Activated CD4-positive, alpha-beta T cell treated with anti-CD3 and anti-CD28 coated beads, Interleukin-2, amount 10 ng/mL, durations not matched to agents 7 days and 5 days (primary cell): ENCODE measurements at regions not wholly inside any gene's neighbourhood (a gene's known extent, or its start where the extent isn't known, plus 50 kb on each side); places are given as distances from the start of the nearest gene placed in this dataset.
A peak's percentile ranks its signal among the peaks of the same experiment; 100 is the strongest.
"Not testable (repeated sequence)": the region's sequence is repeated elsewhere in the genome, so short reads cannot be mapped to it uniquely, and the experiment has no call there.

Experiments
- CTCF ChIA-PET: fragments of 350-600 bp; sonication (Branson Sonifier 250); formaldehyde crosslinking; loops from one replicate; lab custom pipeline; 2021; ENCODE audit warnings: antibody characterized with exemption; lab: Charles Lee
- POLR2A ChIA-PET: fragments of 350-600 bp; sonication (Branson Sonifier 250); formaldehyde crosslinking; loops from one replicate; lab custom pipeline; 2021; ENCODE audit warnings: antibody characterized with exemption; lab: Charles Lee
- DNase-seq: peaks from one replicate; pipeline ENCODE4 v3.0.0-alpha.2; 2020
- H3K27ac Mint-ChIP-seq: one replicate; pipeline ENCODE4 v1.8.0; 2021; ENCODE audit warnings: mild to moderate bottlenecking, moderate library complexity, mixed read lengths
- H3K27me3 Mint-ChIP-seq: one replicate; pipeline ENCODE4 v1.8.0; 2021; ENCODE audit warnings: mixed read lengths
- H3K36me3 Mint-ChIP-seq: one replicate; pipeline ENCODE4 v1.8.0; 2021; ENCODE audit warnings: low read depth, mixed read lengths
- H3K4me1 Mint-ChIP-seq: one replicate; pipeline ENCODE4 v1.8.0; 2021; ENCODE audit warnings: mixed read lengths
- H3K4me3 Mint-ChIP-seq: one replicate; pipeline ENCODE4 v1.8.0; 2021; ENCODE audit warnings: mild to moderate bottlenecking, moderate library complexity, mixed read lengths
- H3K9me3 Mint-ChIP-seq: one replicate; pipeline ENCODE4 v1.8.0; 2021; ENCODE audit warnings: mixed read lengths

GRCh38 chr5:40223884-40224402, 455.8 kb upstream of the PTGER4 start:
- H3K27ac Mint-ChIP-seq = peak overlapping the region; percentile 32
- H3K27me3 Mint-ChIP-seq = no peaks in the 10 kb centered on the region
- H3K9me3 Mint-ChIP-seq = peaks cover 16% of the 10 kb centered on the region
- DNase-seq = peak; percentile 14
- H3K4me1 Mint-ChIP-seq = peaks cover 27% of the 10 kb centered on the region
- H3K4me3 Mint-ChIP-seq = peak overlapping the region; percentile 0
- H3K36me3 Mint-ChIP-seq = peaks cover 2% of the 10 kb centered on the region
- POLR2A ChIA-PET = no interaction called here
- CTCF ChIA-PET = interaction anchor here (1.0 to 2.2 kb wide), 3 partner anchors 13 to 16 kb away, joined by 3 to 5 read pairs (median 4); no protein-coding TSS in a partner anchor

- H3K27me3 Mint-ChIP-seq = no peaks in the 10 kb centered on the region
- CTCF ChIA-PET = no interaction called here
- peaks cover 33% of the 10 kb centered on the region for H3K4me1 Mint-ChIP-seq
- H3K4me3 Mint-ChIP-seq = no peak overlapping the region
- POLR2A ChIA-PET = no interaction called here
- H3K9me3 Mint-ChIP-seq = peaks cover 32% of the 10 kb centered on the region
- no peak overlapping the region for H3K27ac Mint-ChIP-seq
- DNase-seq = no peak
- H3K36me3 Mint-ChIP-seq = peaks cover 6% of the 10 kb centered on the region
Measured at GRCh38 chr5:40221796-40222195, 457.9 kb upstream of the PTGER4 start.

- Mint-ChIP-seq H3K27ac (peak overlapping the region; percentile 54), H3K9me3 (peaks cover 32% of the 10 kb centered on the region), H3K4me3 (no peak overlapping the region), H3K27me3 (no peaks in the 10 kb centered on the region), H3K4me1 (peaks cover 33% of the 10 kb centered on the region), H3K36me3 (peaks cover 6% of the 10 kb centered on the region)
- CTCF ChIA-PET = no interaction called here
- POLR2A ChIA-PET = no interaction called here
- no peak for DNase-seq
Measured at GRCh38 chr5:40221255-40221654, 458.5 kb upstream of the PTGER4 start.

- no peak overlapping the region for H3K27ac Mint-ChIP-seq
- no peak overlapping the region for H3K4me3 Mint-ChIP-seq
- ChIA-PET CTCF (no interaction called here), POLR2A (no interaction called here)
- no peak for DNase-seq
- peaks cover 32% of the 10 kb centered on the region for H3K9me3 Mint-ChIP-seq
- H3K27me3 Mint-ChIP-seq = no peaks in the 10 kb centered on the region
- peaks cover 28% of the 10 kb centered on the region for H3K4me1 Mint-ChIP-seq
- peaks cover 6% of the 10 kb centered on the region for H3K36me3 Mint-ChIP-seq
Measured at GRCh38 chr5:40220260-40220659, 459.5 kb upstream of the PTGER4 start.

GRCh38 chr5:40217553-40217952, 462.2 kb upstream of the PTGER4 start:
- ChIA-PET CTCF (no interaction called here), POLR2A (no interaction called here)
- Mint-ChIP-seq H3K27me3 (no peaks in the 10 kb centered on the region), H3K4me3 (no peak overlapping the region), H3K36me3 (peaks cover 6% of the 10 kb centered on the region), H3K9me3 (peaks cover 32% of the 10 kb centered on the region), H3K4me1 (peaks cover 14% of the 10 kb centered on the region), H3K27ac (no peak overlapping the region)
- DNase-seq = no peak

- CTCF ChIA-PET = interaction anchor here (0.7 to 1.4 kb wide), 4 partner anchors 9 to 151 kb away, joined by 3 to 5 read pairs (median 4); no protein-coding TSS in a partner anchor
- H3K9me3 Mint-ChIP-seq = peaks cover 8% of the 10 kb centered on the region
- DNase-seq = no peak
- H3K27me3 Mint-ChIP-seq = no peaks in the 10 kb centered on the region
- H3K4me1 Mint-ChIP-seq = peaks cover 2% of the 10 kb centered on the region
- H3K36me3 Mint-ChIP-seq = peaks cover 5% of the 10 kb centered on the region
- no peak overlapping the region for H3K4me3 Mint-ChIP-seq
- H3K27ac Mint-ChIP-seq = no peak overlapping the region
- POLR2A ChIA-PET = no interaction called here
Measured at GRCh38 chr5:40210694-40211093, 469.0 kb upstream of the PTGER4 start.

GRCh38 chr5:40206030-40206429, 473.7 kb upstream of the PTGER4 start:
- H3K4me3 Mint-ChIP-seq = no peak overlapping the region
- peaks cover 2% of the 10 kb centered on the region for H3K4me1 Mint-ChIP-seq
- no peaks in the 10 kb centered on the region for H3K27me3 Mint-ChIP-seq
- peaks cover 8% of the 10 kb centered on the region for H3K9me3 Mint-ChIP-seq
- ChIA-PET POLR2A (no interaction called here), CTCF (interaction anchor here (0.9 to 3.6 kb wide), 4 partner anchors 10 to 484 kb away, joined by 3 to 22 read pairs (median 4); no protein-coding TSS in a partner anchor)
- DNase-seq = no peak
- peaks cover 5% of the 10 kb centered on the region for H3K36me3 Mint-ChIP-seq
- H3K27ac Mint-ChIP-seq = no peak overlapping the region

- POLR2A ChIA-PET = no interaction called here
- DNase-seq = no peak
- CTCF ChIA-PET = interaction anchor here (3.6 kb wide), 1 partner anchor 10 kb away, joined by 22 read pairs; no protein-coding TSS in a partner anchor
- Mint-ChIP-seq H3K27ac (no peak overlapping the region), H3K9me3 (peaks cover 12% of the 10 kb centered on the region), H3K4me3 (no peak overlapping the region), H3K27me3 (no peaks in the 10 kb centered on the region), H3K4me1 (peaks cover 2% of the 10 kb centered on the region), H3K36me3 (peaks cover 5% of the 10 kb centered on the region)
Measured at GRCh38 chr5:40204144-40204543, 475.6 kb upstream of the PTGER4 start.

GRCh38 chr5:40202814-40203440, 476.8 kb upstream of the PTGER4 start:
- H3K27ac Mint-ChIP-seq = no peak overlapping the region
- POLR2A ChIA-PET = no interaction called here
- CTCF ChIA-PET = no interaction called here
- peaks cover 2% of the 10 kb centered on the region for H3K36me3 Mint-ChIP-seq
- peaks cover 15% of the 10 kb centered on the region for H3K9me3 Mint-ChIP-seq
- DNase-seq = no peak
- H3K4me1 Mint-ChIP-seq = peaks cover 2% of the 10 kb centered on the region
- H3K4me3 Mint-ChIP-seq = no peak overlapping the region
- no peaks in the 10 kb centered on the region for H3K27me3 Mint-ChIP-seq

GRCh38 chr5:40198736-40199135, 481.0 kb upstream of the PTGER4 start:
- ChIA-PET CTCF (interaction anchor here (1.2 to 1.7 kb wide), 2 partner anchors 10 to 20 kb away, joined by 3 read pairs; no protein-coding TSS in a partner anchor), POLR2A (no interaction called here)
- Mint-ChIP-seq H3K27ac (no peak overlapping the region), H3K4me1 (no peaks in the 10 kb centered on the region), H3K27me3 (no peaks in the 10 kb centered on the region), H3K36me3 (no peaks in the 10 kb centered on the region), H3K4me3 (no peak overlapping the region), H3K9me3 (peaks cover 11% of the 10 kb centered on the region)
- no peak for DNase-seq

GRCh38 chr5:40195574-40195973, 484.1 kb upstream of the PTGER4 start:
- H3K27ac Mint-ChIP-seq, DNase-seq, H3K36me3 Mint-ChIP-seq, POLR2A ChIA-PET, H3K4me3 Mint-ChIP-seq, H3K9me3 Mint-ChIP-seq, H3K27me3 Mint-ChIP-seq, H3K4me1 Mint-ChIP-seq: not testable (repeated sequence)
- CTCF ChIA-PET = interaction anchor here (5.1 kb wide), 1 partner anchor 10 kb away, joined by 22 read pairs; no protein-coding TSS in a partner anchor

GRCh38 chr5:40191150-40191549, 488.6 kb upstream of the PTGER4 start:
- H3K4me1 Mint-ChIP-seq = no peaks in the 10 kb centered on the region
- H3K27ac Mint-ChIP-seq = no peak overlapping the region
- no peak overlapping the region for H3K4me3 Mint-ChIP-seq
- H3K36me3 Mint-ChIP-seq = no peaks in the 10 kb centered on the region
- H3K27me3 Mint-ChIP-seq = no peaks in the 10 kb centered on the region
- peaks cover 5% of the 10 kb centered on the region for H3K9me3 Mint-ChIP-seq
- ChIA-PET CTCF (no interaction called here), POLR2A (no interaction called here)
- DNase-seq = no peak

GRCh38 chr5:40172721-40173120, 507.0 kb upstream of the PTGER4 start:
- no peaks in the 10 kb centered on the region for H3K4me1 Mint-ChIP-seq
- ChIA-PET POLR2A (no interaction called here), CTCF (no interaction called here)
- H3K27me3 Mint-ChIP-seq = no peaks in the 10 kb centered on the region
- no peak overlapping the region for H3K4me3 Mint-ChIP-seq
- H3K9me3 Mint-ChIP-seq = peaks cover 31% of the 10 kb centered on the region
- no peak for DNase-seq
- H3K27ac Mint-ChIP-seq = no peak overlapping the region
- H3K36me3 Mint-ChIP-seq = peaks cover 7% of the 10 kb centered on the region
